ENCODE measurements at regions not wholly inside any gene's neighbourhood (a gene's known extent, or its start where the extent isn't known, plus 50 kb on each side); places are given as distances from the start of the nearest gene placed in this dataset.

GRCh38 chr2:2874341-2874740 lies 503.3 kb downstream of the EIPR1 start:
- TF ChIP-seq CTCF (IDR thresholded peaks at IDR 0.05; ENCODE audit: low read depth, low read length, poor library complexity, severe bottlenecking) (no peak), EZH2phosphoT487 (IDR thresholded peaks at IDR 0.05; ENCODE audit: borderline replicate concordance, low read length) (no peak)

All from DOHH2 (cell line).